Panc1 (cell line): ENCODE measurements at regions not wholly inside any gene's neighbourhood (a gene's known extent, or its start where the extent isn't known, plus 50 kb on each side); places are given as distances from the start of the nearest gene placed in this dataset.

Source experiments
- ATAC-seq: fragments of 200-7000 bp; cut with Tn5 transposase; 2 replicates; pipeline ENCODE4 v1.9.1; 2020; ENCODE audit warnings: mild to moderate bottlenecking, moderate library complexity
- BruUV-seq: library from RNA; stranded (reverse); fragments of 400-500 nt; replicated peaks from 2 replicates; lab custom pipeline; 2021; lab: Mats Ljungman, UMichigan
- CTCF ChIA-PET: fragments of 300-600 bp; sonication (Branson Sonifier 250); formaldehyde crosslinking; loops from one replicate; lab custom pipeline; 2022; ENCODE audit warnings: antibody characterized with exemption; lab: Charles Lee
- POLR2A ChIA-PET: fragments of 300-600 bp; sonication (Branson Sonifier 250); formaldehyde crosslinking; loops from one replicate; lab custom pipeline; 2022; ENCODE audit warnings: antibody characterized with exemption; lab: Charles Lee
- DNase-seq: peaks from one replicate; pipeline ENCODE4 v3.0.0-alpha.2; 2010; ENCODE audit warnings: low read depth, low spot score
- H3K27ac ChIP-seq: 2 replicates; pipeline ENCODE4 v1.5.1; 2011; ENCODE audit warnings: mild to moderate bottlenecking, low read length, inconsistent platforms
- H3K27me3 ChIP-seq: fragments of 200-500 bp; sonication (Bioruptor generic); 2 replicates; pipeline ENCODE4 v1.6.0; 2014; ENCODE audit warnings: low read length, inconsistent platforms; ENCODE audit not compliant: control insufficient read depth, insufficient read depth
- H3K36me3 ChIP-seq: fragments of 200-500 bp; sonication (Bioruptor generic); 2 replicates; pipeline ENCODE4 v1.5.1; 2014; ENCODE audit warnings: inconsistent platforms, mild to moderate bottlenecking, low read length, moderate library complexity; ENCODE audit not compliant: control insufficient read depth, insufficient read depth
- H3K4me1 ChIP-seq: 2 replicates; pipeline ENCODE4 v1.5.1; 2011; ENCODE audit warnings: inconsistent platforms, mild to moderate bottlenecking, low read length, moderate library complexity; ENCODE audit not compliant: control insufficient read depth, insufficient read depth
- H3K4me3 ChIP-seq, 2 experiments: 2 replicates each; pipeline ENCODE4 v1.5.1; 2011 to 2012; ENCODE audit warnings: low read depth in 2 of 2, low read length in 2 of 2, mild to moderate bottlenecking in 2 of 2, inconsistent platforms in 1 of 2, moderate library complexity in 1 of 2
- H3K9me3 ChIP-seq: fragments of 200-500 bp; sonication (Bioruptor generic); 2 replicates; pipeline ENCODE4 v1.5.1; 2014; ENCODE audit warnings: low read depth, mild to moderate bottlenecking, inconsistent platforms, low read length, moderate library complexity; ENCODE audit not compliant: control insufficient read depth, insufficient read depth
- POLR2AphosphoS5 ChIP-seq: IDR thresholded peaks from 2 replicates; pipeline ENCODE4 v1.6.1; 2012; ENCODE audit warnings: mild to moderate bottlenecking, low read depth, low read length, moderate library complexity
- SIN3A ChIP-seq: IDR thresholded peaks from 2 replicates; pipeline ENCODE4 v1.6.1; 2012; ENCODE audit warnings: low read depth, mild to moderate bottlenecking, low read length, moderate library complexity, borderline replicate concordance; ENCODE audit not compliant: insufficient read depth
- TCF7L2 ChIP-seq: IDR thresholded peaks from 2 replicates; pipeline ENCODE4 v1.6.1; 2011; ENCODE audit warnings: mild to moderate bottlenecking, low read depth, low read length, inconsistent platforms
- in situ Hi-C: cut with HindIII; loops from 2 replicates; pipeline ENCODE4 v1.10.0; 2016; ENCODE audit warnings: low sequenced_read_pairs, low pct_unique_long_range_greater_than_20kb
- intact Hi-C: fragments of 100-400 bp; cut with micrococcal nuclease; formaldehyde crosslinking; loops from one replicate; pipeline ENCODE4 v1.10.0; 2022; ENCODE audit not compliant: unreplicated experiment
- TF ChIP-seq, protein P1 (sequence below), 2 experiments: IDR thresholded peaks; 2 replicates each; pipeline ENCODE4 v1.6.1; 2011 to 2012; ENCODE audit warnings: low read depth in 2 of 2, control low read depth in 1 of 2, low read length in 1 of 2, mild to moderate bottlenecking in 1 of 2, moderate library complexity in 1 of 2; ENCODE audit not compliant: insufficient read depth in 1 of 2
- TF ChIP-seq, protein P2 (sequence below): fragments of 450-650 bp; IDR thresholded peaks from 2 replicates; pipeline ENCODE4 v1.5.1; 2017; ENCODE audit warnings: mild to moderate bottlenecking

DNA sequence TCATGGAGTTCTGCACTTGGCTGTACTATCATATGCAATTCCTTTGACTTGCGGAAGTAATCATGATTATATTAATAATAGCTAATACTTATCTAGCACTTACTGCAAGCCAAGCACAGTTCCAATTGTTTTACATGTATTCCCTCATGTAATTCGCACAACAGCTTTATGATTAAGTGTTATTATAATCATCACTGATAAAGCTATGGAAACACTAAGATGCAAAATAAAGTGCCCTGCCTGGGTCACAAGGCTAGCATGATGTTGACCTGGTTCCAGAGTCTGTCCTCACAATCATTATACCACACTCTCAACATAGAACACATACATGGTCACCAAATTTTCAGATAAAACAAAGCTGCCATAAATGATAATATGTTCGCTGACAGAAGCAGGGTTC lies 234.6 kb downstream of the FMR1NB start:
- CTCF ChIA-PET: no interaction called here
- no peak overlapping the region for H3K4me3 ChIP-seq
- DNase-seq (no peak), ATAC-seq (no peak)
- no peak for TF ChIP-seq POLR2AphosphoS5
- TF ChIP-seq TCF7L2: no peak
- TF ChIP-seq, protein P1, sequence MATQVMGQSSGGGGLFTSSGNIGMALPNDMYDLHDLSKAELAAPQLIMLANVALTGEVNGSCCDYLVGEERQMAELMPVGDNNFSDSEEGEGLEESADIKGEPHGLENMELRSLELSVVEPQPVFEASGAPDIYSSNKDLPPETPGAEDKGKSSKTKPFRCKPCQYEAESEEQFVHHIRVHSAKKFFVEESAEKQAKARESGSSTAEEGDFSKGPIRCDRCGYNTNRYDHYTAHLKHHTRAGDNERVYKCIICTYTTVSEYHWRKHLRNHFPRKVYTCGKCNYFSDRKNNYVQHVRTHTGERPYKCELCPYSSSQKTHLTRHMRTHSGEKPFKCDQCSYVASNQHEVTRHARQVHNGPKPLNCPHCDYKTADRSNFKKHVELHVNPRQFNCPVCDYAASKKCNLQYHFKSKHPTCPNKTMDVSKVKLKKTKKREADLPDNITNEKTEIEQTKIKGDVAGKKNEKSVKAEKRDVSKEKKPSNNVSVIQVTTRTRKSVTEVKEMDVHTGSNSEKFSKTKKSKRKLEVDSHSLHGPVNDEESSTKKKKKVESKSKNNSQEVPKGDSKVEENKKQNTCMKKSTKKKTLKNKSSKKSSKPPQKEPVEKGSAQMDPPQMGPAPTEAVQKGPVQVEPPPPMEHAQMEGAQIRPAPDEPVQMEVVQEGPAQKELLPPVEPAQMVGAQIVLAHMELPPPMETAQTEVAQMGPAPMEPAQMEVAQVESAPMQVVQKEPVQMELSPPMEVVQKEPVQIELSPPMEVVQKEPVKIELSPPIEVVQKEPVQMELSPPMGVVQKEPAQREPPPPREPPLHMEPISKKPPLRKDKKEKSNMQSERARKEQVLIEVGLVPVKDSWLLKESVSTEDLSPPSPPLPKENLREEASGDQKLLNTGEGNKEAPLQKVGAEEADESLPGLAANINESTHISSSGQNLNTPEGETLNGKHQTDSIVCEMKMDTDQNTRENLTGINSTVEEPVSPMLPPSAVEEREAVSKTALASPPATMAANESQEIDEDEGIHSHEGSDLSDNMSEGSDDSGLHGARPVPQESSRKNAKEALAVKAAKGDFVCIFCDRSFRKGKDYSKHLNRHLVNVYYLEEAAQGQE (IDR thresholded peaks at IDR 0.05; ENCODE audit: insufficient read depth in 1 of 2, low read depth in 2 of 2, low read length in 1 of 2): no peak
- TF ChIP-seq, protein P2, sequence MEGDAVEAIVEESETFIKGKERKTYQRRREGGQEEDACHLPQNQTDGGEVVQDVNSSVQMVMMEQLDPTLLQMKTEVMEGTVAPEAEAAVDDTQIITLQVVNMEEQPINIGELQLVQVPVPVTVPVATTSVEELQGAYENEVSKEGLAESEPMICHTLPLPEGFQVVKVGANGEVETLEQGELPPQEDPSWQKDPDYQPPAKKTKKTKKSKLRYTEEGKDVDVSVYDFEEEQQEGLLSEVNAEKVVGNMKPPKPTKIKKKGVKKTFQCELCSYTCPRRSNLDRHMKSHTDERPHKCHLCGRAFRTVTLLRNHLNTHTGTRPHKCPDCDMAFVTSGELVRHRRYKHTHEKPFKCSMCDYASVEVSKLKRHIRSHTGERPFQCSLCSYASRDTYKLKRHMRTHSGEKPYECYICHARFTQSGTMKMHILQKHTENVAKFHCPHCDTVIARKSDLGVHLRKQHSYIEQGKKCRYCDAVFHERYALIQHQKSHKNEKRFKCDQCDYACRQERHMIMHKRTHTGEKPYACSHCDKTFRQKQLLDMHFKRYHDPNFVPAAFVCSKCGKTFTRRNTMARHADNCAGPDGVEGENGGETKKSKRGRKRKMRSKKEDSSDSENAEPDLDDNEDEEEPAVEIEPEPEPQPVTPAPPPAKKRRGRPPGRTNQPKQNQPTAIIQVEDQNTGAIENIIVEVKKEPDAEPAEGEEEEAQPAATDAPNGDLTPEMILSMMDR: no peak
- TF ChIP-seq SIN3A: no peak
- POLR2A ChIA-PET: no interaction called here
- no peaks in the 10 kb centered on the region for H3K36me3 ChIP-seq
- in situ Hi-C loops: no loop called here
- H3K27ac ChIP-seq: no peak overlapping the region
- intact Hi-C loops: no loop called here
- H3K27me3 ChIP-seq: no peaks in the 10 kb centered on the region
- BruUV-seq: no TSS peak
- H3K9me3 ChIP-seq: no peaks in the 10 kb centered on the region
- H3K4me1 ChIP-seq: no peaks in the 10 kb centered on the region

DNA sequence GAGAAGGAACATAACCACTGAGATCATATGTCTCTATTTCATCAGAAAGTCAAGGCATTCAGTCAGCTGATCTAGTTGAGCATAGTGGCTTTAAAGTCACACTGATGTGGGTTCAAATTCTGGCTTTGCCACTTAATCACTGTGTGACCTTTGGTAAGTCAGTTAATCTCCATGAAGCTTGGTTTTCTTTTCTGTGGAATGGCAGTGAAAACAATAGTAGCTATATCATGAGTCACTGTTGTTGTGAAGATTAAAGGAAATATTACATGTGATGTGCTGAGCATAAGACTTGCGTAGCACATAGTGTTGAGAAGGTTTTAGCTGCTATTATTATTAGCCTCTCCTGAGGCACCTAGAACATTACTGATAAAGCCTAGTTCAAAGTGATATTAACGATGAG lies 242.2 kb downstream of the FMR1NB start:
- CTCF ChIA-PET: no interaction called here
- Histone ChIP-seq H3K9me3 (no peaks in the 10 kb centered on the region), H3K27me3 (no peaks in the 10 kb centered on the region), H3K4me3 (no peak overlapping the region), H3K27ac (no peak overlapping the region), H3K4me1 (no peaks in the 10 kb centered on the region), H3K36me3 (no peaks in the 10 kb centered on the region)
- BruUV-seq: no TSS peak
- DNase-seq (no peak), ATAC-seq (no peak)
- TF ChIP-seq, protein P1 (IDR thresholded peaks at IDR 0.05; ENCODE audit: insufficient read depth in 1 of 2, low read depth in 2 of 2, low read length in 1 of 2): no peak
- POLR2A ChIA-PET: no interaction called here
- in situ Hi-C loops (no loop called here), intact Hi-C loops (no loop called here)
